NCI-H2196 (cell line): ENCODE measurements at regions not wholly inside any gene's neighbourhood (a gene's known extent, or its start where the extent isn't known, plus 50 kb on each side); places are given as distances from the start of the nearest gene placed in this dataset.

Experiments used
- DNase-seq: peaks from one replicate; lab custom pipeline; 2025; ENCODE audit not compliant: unreplicated experiment; lab: John Stamatoyannopoulos, UW

DNA sequence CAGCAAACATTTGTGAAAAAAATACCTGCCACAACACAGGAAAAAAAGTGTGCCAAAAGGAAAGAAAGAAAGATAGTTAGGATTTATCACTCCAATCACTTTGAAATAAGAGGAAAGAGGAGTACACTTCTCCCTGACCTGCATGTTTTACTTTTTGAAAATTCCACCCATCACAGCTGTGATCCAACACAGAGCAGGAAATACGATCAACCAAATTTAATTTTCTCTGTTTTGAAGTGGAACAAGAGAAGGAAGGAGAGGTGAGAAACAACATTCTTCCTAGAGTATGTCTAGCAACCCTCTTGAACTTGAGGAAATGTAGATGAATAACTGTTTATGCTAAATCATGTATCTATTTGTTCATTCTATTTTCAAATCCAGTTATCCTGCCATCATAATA is 284.7 kb upstream of the SYT1 start:
- no peak for DNase-seq

DNA sequence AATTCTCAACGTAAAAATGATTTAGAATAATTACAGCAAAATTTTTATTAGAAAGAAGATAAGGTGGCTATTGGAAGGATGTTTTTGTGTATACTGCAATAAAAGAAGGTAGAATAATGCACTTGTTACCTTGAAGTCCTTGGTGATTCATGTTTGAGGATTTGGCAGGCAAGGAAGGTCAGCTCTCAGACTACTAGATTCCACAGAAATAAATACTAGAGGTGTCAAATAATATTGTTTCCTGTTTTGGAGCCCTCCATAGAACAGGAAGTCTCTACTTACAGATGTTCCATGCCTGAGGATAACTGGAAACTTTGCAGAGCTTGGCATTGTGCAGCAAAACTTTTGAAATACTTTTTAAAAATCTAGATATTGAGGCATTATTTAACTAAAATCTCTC is 284.3 kb upstream of the SYT1 start:
- DNase-seq, result no peak

DNA sequence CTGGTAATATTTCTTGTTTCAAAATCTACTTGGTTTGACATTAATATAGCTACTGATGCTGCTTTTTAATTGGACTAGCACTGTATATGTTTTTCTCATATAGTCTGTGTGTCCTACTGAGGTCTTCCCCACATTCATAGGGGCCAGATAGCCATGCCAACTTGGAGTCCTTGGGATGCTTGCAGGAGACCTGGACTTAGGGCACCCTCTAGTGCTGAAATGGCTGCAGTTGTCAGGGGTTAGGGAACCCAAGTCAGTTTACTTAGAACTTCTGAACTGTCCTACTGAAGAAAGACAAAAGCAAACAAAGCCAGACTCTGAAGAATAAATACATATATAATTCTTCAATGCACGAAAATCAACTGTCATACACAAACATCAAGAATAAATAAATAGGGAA is 279.9 kb upstream of the SYT1 start:
- DNase-seq, result no peak

DNA sequence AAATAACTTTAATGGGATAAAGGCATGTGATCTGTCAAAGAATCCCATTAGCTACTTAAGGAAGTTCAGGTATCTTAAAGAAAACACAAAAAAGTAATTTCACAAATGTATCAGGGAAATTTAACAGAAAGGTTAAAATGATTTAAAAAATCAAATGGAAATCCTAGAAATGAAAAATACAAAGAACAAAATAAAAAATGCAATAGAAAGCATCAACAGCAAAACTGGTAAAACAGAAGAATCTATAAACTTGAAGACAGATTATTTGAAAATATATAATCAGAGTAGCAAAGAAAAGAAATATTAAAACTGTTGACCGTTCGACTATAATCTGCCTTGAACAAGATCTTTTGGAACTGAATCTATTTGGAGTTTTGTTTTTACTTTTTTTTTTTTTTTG is 279.4 kb upstream of the SYT1 start:
- DNase-seq, result no peak

DNA sequence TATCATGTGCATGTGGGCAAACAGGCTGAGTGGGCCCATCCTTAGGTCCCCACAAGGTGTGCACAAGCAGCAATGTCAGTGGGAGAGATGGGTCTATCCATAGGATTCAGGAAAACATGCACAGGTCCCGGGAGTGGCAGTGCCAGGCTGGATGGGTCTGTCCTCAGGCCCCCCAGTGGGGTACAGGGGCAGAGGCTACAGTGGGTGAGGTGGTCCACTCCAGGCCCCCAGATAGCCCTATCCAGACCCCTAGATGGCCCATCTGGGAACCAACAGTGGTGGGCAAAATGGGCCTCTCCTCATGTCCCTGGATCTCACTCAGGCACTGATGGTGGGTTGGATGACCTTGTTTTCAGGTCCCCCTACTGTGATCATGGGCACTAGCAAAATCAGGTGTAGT is 277.8 kb upstream of the SYT1 start:
- no peak for DNase-seq

DNA sequence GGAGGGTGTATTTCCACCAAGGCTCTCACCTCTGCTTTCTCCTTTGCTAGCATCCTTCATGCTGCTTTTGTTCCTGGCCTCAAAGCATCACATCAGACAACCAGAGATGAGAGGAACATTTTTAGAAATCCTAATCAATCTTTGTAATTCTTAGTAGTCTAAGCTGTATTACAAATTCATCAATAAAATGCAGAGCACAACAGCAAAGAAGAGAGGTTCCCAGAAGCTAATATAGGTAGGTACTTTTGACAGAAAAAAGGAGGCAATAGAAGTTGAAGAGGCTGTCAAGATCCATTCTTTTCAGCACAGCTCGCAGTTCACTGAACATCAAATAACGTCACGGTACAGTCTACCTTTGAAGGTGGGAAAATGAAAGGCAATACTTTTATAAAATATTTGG is 265.2 kb upstream of the SYT1 start:
- no peak for DNase-seq

DNA sequence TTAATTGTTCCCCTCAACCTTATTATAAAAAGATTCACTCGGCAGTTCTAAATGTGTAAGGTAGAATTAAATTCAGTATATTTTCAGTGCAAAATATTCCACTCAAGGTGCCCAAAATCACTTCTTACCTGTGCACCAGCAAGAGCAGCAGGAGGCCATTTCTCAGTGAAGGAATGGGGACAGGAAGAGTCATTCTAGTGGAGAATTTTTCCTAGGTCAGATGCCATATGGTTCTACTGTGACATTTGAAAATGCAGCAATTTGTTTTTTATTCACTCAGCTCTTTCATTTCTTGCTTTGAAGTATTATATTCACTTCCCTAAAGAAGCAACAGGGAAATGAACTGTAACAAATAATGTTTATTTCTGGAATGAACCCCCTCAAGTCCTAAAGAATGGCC is 264.0 kb upstream of the SYT1 start:
- DNase-seq, result no peak

DNA sequence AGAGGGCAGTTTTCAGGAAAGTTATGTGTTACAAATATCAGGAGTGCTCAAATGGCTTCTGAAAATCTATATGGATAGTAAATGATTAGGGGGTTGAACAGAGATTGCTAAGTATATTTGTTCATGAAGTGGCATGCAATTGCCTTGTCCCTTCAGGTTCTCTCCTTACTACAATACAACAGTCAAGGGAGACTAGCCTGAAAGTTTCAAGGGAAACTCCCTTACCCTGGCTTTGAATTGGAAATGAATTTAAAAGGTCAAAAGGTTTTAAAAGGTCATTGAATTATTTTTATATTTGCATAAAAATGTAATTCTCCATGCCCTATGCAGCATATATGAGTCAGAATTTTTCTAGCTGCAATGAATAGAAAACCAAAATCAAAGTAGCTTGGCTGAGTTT is 253.1 kb upstream of the SYT1 start:
- DNase-seq, result no peak

DNA sequence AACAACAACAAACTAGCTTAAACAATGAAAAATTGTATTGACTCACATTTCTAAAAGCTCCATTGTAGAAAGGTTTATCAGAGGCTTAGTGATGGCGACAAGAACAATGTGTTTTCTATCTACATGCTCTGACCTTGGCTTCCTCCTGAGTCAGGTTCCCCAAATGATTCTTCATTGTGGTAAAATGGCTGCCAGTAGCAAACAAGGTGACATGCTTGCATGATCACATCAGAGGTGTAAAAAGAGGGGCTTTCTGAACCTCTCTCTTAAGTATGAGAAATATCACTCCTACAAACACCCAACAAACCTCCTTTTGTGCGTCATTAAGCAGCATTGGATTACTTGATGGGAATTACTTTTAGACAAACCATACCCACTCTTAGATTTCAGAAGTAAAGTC is 252.4 kb upstream of the SYT1 start:
- no peak for DNase-seq

DNA sequence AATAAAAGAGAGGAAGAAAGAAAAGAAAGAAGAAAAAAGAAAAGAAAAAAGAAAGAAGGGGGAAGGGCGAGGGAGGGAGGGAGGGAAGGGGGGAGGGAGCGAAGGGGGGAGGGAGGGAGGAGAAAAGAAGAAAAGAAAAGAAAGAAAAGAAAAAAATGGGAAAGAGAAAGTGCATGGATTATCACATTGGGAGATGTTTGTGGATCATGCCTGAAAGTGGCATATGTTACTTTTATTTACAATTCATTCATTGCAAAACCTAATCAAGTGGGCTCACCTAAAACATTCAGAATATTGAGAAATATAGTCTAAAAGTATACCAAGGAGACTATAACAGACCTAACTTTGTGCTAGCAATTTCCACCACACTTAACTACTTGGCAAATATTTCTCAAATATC is 246.9 kb upstream of the SYT1 start:
- DNase-seq, result no peak

DNA sequence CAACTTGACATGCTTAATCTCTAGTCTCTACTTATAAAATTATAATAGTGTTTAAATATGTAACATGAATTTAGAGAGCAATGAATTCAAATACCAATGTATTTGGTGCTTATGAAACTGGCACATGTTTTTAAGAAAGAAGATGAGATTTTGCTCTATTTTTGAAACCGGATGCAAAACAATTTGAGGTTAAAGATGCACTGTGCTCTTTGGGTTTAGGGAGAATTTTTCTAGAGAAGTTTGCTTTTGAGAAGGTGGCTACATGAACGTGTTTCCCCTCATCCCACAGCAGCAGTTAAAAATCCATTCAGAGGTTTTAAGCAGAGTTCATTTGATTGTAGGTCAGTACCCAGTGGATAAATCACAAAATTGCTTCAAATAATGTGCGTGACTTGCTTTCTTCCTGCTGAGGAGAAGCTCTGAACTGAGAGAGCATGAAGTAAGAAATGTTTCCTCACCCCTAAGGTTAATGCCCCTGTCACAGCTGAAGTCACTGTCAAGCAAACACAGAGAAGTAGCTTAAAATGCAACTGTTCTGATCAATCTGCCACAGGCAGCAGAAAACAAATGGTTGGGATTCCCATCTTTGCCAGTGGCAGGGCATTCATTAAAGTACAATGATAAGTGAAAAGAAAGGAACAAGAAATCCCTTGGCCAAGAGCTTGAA is 241.9 kb upstream of the SYT1 start:
- DNase-seq, result no peak

DNA sequence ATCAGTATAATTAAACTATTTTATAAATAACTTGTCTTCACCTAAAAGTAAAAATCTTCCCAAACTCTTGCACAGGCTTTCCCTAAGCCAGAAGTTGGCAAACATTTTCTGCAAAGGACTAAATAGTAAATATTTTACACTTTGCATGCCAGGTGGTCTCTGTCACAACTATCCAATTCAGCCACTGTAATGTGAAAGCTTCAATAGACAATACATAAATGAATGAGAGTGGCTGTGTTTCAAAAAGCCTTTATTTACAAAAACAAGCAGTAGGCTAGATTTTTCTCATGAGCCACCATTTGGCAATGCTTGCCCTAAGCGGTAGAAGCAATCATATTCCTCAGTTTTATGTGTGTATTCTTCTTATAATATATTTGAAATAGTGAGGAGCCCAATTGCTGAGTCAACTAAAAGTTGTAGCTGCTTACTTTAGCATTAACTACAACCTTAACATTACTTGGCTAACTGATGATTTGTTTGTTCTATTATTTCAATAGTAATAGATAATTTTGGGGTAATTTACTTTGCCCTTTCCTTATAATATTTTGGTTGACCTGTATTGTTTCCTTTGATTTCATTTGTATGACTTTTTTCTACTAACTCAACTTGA is 236.0 kb upstream of the SYT1 start:
- DNase-seq, result no peak

DNA sequence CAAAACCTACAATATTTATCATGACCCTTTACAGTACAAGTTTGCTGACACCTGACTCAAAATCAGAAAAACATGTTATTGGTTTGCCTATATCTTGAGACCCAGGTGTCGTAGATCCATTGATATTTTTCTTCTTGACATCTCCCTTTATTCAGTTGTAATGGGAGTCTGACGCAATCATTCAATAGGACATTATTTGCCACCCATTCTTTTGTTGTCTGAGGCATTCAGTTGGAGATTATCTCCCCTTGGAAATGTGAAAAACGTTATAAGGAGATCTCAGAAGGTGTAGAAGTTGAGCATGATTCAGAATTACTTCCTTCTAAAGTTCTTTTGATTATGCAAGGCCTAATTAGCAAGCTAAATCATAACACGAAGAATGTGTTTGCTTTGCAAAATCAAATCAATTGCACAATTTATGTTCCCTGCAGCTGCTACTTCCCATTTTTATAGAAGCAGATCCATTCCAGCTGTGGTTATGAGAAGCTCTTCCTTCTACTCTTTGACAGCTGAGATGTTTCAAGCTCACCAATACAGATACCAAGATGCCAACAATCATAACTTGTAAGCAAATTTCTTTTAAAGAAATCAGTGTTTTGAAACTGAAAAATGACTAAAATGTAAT is 228.2 kb upstream of the SYT1 start:
- DNase-seq, result no peak

DNA sequence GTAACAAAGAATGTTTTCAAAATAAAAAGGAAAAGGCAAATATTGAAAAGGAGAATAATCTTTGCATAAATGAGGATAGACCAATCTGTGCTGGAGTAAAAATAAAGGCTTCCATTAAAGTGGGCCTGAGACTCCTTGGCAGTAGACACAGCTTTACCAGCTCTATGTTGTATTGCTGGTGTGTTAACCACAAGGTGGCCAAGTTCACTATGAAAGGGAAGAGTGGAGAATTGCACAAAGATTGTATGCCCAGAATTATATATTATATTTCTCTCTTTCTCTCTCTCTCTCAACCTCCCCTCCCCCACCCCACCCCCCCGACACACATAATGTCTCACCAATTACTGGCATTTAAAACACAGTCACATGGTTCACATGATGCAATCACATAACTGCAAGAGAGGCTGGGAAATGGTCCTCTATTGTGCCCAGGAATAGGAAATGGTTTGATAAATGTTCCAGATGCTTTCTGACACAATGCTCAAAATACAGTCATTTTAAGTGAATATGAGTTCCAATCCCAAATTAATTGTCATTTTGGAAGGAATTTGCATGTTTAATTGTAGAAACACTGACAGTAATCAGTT is 222.6 kb upstream of the SYT1 start:
- no peak for DNase-seq

DNA sequence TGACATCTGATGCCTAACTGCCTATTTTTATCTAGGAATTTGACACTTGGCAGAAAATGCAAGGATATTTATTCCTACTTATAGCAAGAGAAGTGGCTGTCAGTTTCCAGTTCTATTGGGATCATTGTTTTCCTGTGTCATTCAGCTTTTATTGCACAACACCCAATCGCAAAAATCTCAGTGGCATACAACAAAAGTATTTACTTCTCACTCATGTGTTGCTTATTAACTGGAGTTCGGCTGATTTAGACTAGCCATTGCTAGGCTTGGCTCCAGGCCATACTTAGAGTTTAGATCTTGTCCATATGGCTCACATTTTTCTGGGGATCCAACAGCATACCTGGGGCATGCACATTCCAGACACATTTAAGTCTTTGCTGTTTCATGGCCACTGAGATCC is 218.6 kb upstream of the SYT1 start:
- no peak for DNase-seq

DNA sequence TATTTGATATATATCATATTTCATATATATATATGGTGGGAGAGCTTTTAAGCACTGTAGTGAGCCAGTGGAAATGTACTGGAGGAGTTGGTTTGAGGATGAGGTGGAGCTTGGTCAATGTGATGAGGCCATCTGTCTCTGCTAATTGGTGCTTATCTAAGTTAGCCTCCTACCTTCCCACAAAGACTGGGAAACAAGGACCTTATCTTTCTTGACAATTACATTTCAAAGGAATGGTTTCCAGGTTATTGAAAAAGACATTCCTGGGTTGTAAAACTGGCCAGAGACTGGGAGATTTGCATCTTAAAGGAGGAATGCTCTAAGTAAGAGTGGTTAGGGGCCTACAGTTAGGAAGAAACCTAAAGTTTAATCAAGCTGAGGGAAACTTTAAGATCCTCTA is 212.8 kb upstream of the SYT1 start:
- DNase-seq, result no peak

DNA sequence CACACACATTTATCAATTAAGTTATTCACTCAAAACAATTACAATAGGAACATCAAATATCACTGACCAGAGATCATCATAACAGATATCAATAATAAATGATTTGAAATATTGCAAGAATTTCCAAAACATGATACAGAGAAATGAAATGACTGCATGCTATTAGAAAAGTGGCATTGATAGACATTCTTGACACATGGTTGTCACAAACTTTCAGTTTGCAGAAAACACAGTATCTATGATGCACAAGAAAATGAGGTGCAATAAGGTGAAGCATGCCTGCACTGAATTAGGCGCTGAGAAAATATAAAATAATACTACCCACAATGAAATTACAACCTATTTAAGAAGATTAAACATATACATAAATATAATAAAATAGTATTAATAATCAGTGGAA is 198.0 kb upstream of the SYT1 start:
- no peak for DNase-seq

DNA sequence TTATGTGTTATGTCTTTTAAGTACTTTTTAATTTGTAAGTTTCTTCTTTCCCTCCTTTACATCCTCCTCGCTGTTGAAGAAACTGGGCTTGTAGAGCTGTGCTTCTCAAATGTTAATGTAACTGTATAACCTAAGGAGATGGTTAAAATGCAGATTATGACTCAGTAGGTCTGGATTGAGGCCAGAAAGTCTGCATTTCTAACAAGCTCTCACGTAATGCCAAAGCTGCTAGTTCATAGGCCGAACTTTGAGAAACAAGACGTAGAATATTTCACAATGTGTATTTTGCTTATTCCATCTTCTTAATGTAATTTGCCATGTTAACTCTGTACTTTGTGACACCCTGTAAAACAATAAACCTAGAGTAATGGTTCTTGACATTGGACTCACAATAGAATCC is 193.3 kb upstream of the SYT1 start:
- DNase-seq, result no peak

DNA sequence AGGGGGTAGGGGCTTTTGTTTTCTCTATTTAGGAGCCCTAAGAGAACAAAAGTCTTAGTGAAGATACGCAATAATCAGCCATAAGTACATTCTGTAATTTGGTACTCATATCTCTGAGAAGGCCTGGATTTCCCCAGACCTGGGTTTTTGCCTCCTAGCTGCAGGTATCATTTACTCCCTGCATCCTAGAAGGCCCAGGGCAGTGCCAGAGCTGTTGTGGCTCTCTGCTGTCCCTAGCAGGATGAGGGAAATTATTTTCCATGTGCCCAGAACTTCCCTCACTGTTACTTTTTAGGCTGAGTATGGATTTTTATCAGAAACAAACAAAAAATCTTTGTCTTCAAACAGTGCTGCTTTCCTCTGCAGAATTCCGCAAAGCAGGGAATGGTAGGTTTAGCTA is 192.5 kb upstream of the SYT1 start:
- no peak for DNase-seq

DNA sequence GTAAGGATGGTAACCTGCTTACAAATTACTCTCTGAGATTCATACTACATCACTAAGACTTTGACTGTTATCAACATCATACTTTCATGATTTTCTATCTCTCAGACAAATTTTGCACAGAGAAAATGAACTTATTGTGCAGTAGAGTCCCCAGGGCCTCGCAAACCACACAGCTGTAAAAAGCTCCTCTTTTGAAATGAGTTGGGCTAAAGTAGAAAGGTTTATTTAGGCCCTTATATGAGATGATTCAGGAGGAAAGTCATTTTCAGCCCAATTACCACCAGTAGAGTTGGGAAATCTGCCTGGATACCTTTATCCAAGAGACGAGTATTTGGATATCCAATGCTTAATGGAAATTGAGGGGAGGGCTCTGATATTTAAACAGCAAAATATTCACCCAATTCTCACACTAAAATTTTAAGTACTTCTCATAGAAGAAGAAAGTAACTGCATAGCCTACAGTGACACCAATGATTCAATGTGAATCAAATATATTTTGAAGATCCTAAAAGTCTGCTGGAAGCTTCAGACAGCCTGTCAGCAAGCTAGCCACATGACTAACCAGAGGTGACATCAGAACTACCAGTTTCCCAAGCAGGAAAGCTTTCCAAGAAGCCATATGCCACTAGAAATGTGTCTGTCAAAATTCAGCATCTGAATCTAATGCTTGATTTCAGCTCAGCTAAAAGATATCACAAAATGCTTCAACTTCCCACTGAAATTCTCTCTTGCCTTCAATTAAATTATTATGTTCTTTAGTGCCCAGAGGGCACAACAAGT is 190.1 kb upstream of the SYT1 start:
- DNase-seq, result no peak

DNA sequence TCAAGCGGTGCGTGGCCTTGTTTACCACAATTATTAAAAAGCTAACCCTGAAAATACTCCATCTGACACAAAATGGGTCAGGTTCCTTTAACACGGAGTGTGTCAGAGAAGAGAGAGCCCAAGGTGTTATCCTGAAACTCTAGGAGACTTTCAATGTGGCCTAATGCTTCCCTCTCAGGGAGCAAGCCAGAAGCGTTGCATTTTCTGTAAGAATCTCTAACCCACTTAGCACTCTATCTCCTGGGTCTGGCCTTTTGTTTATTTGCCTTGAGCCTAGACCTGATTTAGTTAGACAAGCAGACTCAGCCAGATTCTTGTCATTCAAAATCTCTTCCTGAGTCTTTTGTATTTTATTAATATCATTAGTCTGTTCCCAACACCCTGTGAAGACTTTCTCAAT is 184.0 kb upstream of the SYT1 start:
- DNase-seq, result no peak

DNA sequence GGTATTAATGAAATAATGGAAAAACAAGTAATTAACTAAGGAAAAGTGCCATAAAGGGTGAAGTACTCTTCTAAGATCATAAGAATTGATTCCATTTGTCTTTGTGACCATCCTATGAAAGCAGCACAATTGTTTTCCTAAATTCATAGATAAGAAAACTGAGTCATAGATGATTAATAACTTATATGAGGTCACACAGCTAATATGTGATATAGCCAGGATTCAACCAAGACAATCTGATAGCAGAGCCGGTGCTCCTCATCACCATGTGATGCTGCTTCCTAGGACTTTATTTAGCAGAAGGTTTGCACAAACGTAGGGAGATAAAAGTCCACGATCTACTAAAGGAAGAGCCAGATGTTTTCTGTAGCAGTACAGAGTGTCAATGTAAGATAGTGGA is 181.5 kb upstream of the SYT1 start:
- DNase-seq, result no peak
